Activated CD4-positive, alpha-beta T cell treated with anti-CD3 and anti-CD28 coated beads for 36 hours (primary cell): ENCODE measurements at regions not wholly inside any gene's neighbourhood (a gene's known extent, or its start where the extent isn't known, plus 50 kb on each side); places are given as distances from the start of the nearest gene placed in this dataset.

Experiments used
- ATAC-seq: fragments of 200-7000 bp; cut with Tn5 transposase; one replicate; pipeline ENCODE4 v1.10.0; 2021; ENCODE audit warnings: mild to moderate bottlenecking, moderate library complexity
- CTCF ChIA-PET: fragments of 350-600 bp; sonication (Branson Sonifier 250); formaldehyde crosslinking; loops from one replicate; lab custom pipeline; 2021; ENCODE audit warnings: antibody characterized with exemption; lab: Charles Lee
- POLR2A ChIA-PET: fragments of 350-600 bp; sonication (Branson Sonifier 250); formaldehyde crosslinking; loops from one replicate; lab custom pipeline; 2021; ENCODE audit warnings: antibody characterized with exemption, inconsistent platforms; lab: Charles Lee
- DNase-seq: peaks from one replicate; pipeline ENCODE4 v3.0.0-alpha.2; 2020
- H3K27ac Mint-ChIP-seq: one replicate; pipeline ENCODE4 v1.8.0; 2021; ENCODE audit warnings: mixed read lengths
- H3K27me3 Mint-ChIP-seq: one replicate; pipeline ENCODE4 v1.8.0; 2021; ENCODE audit warnings: mixed read lengths
- H3K36me3 Mint-ChIP-seq: one replicate; pipeline ENCODE4 v1.8.0; 2021; ENCODE audit warnings: low read depth, mixed read lengths
- H3K4me1 Mint-ChIP-seq: one replicate; pipeline ENCODE4 v1.8.0; 2021; ENCODE audit warnings: mixed read lengths
- H3K4me3 Mint-ChIP-seq: one replicate; pipeline ENCODE4 v1.8.0; 2021; ENCODE audit warnings: mild to moderate bottlenecking, moderate library complexity, mixed read lengths
- H3K9me3 Mint-ChIP-seq: one replicate; pipeline ENCODE4 v1.8.0; 2021; ENCODE audit warnings: low read depth, mixed read lengths
- intact Hi-C, 2 experiments: fragments of 100-400 bp; cut with DNase I in 1 of 2; cut with micrococcal nuclease in 1 of 2; formaldehyde crosslinking; loops; one replicate each; pipeline versions ENCODE4 v1.14.2 to v1.15.1; 2022 to 2024; cut with DNase I, micrococcal nuclease

DNA sequence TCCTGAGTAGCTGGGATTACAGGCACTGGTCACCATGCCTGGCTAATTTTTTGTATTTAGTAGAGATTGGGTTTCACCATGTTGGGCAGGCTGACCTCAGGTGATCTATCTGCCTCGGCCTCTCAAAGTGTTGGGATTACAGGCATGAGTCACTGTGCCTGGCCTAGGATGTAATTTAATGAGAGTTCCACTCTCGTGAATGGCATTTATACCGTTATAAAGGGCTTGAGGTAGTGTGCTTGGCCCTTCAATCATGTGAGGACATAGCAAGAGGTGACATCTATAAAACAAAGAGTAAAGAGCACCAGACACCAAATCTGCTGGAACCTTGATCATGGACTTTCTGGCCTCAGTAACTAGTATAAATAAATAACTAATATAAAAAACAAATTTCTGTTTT lies 93.5 kb upstream of the PPP1R9A start:
- intact Hi-C loops = no loop called here
- Mint-ChIP-seq H3K36me3 (no peaks in the 10 kb centered on the region), H3K9me3 (peaks cover 19% of the 10 kb centered on the region), H3K27ac (no peak overlapping the region), H3K27me3 (no peaks in the 10 kb centered on the region), H3K4me3 (no peak overlapping the region), H3K4me1 (no peaks in the 10 kb centered on the region)
- DNase-seq (no peak), ATAC-seq (no peak)
- CTCF ChIA-PET = no interaction called here
- POLR2A ChIA-PET = no interaction called here

DNA sequence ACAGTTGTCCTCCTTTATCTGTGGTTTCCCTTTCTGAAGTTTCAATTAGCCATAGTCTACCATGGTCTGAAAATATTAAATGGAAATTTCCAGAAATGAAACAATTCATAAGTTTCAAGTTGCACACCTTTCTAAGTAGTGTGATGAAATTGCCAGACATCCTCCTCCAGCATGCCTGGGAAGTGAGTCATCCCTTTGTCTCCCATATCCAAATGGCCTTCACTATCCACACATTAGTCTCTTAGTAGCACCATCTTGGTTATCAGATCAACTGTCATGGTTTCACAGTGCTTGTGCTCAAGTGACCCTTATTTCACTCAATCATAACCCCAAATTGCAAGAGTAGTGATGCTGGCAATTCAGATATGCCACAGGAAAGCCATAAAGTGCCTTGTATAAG lies 83.4 kb upstream of the PPP1R9A start:
- intact Hi-C loops = no loop called here
- no peak for ATAC-seq
- ChIA-PET CTCF (no interaction called here), POLR2A (no interaction called here)
- Mint-ChIP-seq H3K4me3 (no peak overlapping the region), H3K27ac (no peak overlapping the region), H3K4me1 (no peaks in the 10 kb centered on the region), H3K9me3 (peaks cover 11% of the 10 kb centered on the region), H3K36me3 (no peaks in the 10 kb centered on the region), H3K27me3 (peaks cover 2% of the 10 kb centered on the region)
- DNase-seq = no peak

DNA sequence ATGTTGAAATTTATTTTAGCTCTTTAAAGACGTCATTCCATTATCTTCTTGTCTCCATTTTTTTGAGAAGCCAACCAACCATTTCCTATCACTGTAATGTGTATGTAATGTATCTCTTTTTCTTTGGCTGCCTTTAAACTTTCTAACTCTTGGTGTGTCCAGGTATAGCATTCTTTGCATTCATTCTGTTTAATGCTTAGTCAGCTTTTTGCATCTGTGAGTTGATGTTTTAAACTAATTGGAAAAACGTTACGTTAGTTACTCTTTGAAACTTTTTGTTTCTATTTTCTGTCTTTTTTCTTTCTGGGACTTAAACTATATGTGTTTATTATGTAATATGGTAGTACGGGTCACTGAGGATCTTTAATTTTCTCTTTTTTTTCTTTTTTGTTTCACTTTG lies 77.4 kb upstream of the PPP1R9A start:
- POLR2A ChIA-PET = no interaction called here
- intact Hi-C loops = loop anchor here in 1 of 2 experiments (5.0 kb wide), 1 partner anchor 47 kb away; no protein-coding TSS in a partner anchor
- DNase-seq (no peak), ATAC-seq (no peak)
- no peaks in the 10 kb centered on the region for H3K36me3 Mint-ChIP-seq
- H3K27ac Mint-ChIP-seq = no peak overlapping the region
- no peaks in the 10 kb centered on the region for H3K4me1 Mint-ChIP-seq
- H3K4me3 Mint-ChIP-seq = no peak overlapping the region
- CTCF ChIA-PET = no interaction called here
- H3K9me3 Mint-ChIP-seq = no peaks in the 10 kb centered on the region
- no peaks in the 10 kb centered on the region for H3K27me3 Mint-ChIP-seq

GRCh38 chr7:94832051-94832450 lies 75.3 kb upstream of the PPP1R9A start:
- CTCF ChIA-PET = no interaction called here
- DNase-seq (no peak), ATAC-seq (no peak)
- no peaks in the 10 kb centered on the region for H3K4me1 Mint-ChIP-seq
- H3K27me3 Mint-ChIP-seq = no peaks in the 10 kb centered on the region
- intact Hi-C loops = no loop called here
- H3K36me3 Mint-ChIP-seq = no peaks in the 10 kb centered on the region
- peaks cover 1% of the 10 kb centered on the region for H3K9me3 Mint-ChIP-seq
- POLR2A ChIA-PET = no interaction called here
- H3K27ac Mint-ChIP-seq = no peak overlapping the region
- H3K4me3 Mint-ChIP-seq = no peak overlapping the region

DNA sequence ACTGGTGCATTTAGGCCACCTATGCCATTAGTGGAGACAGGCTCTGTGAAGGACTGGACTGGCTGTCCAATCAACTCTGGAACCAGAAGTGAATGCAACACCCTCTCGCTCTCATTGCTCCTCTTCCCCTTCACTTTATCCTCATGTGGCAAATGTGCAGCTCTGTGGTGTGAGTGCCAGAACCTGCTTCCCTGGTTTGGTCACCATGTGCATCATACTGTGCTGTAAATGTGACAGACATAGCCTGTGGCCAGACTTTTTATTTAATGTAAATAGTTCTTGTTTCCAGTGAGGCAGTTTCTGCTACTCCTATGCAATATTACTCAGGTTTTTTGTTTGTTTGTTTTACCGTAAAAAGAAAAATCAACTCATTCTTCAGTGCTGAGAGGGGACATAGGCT lies 73.0 kb upstream of the PPP1R9A start:
- DNase-seq (no peak), ATAC-seq (no peak)
- ChIA-PET POLR2A (no interaction called here), CTCF (no interaction called here)
- no peaks in the 10 kb centered on the region for H3K4me1 Mint-ChIP-seq
- intact Hi-C loops = no loop called here
- H3K4me3 Mint-ChIP-seq = no peak overlapping the region
- H3K27ac Mint-ChIP-seq = no peak overlapping the region
- H3K9me3 Mint-ChIP-seq = peaks cover 17% of the 10 kb centered on the region
- H3K27me3 Mint-ChIP-seq = no peaks in the 10 kb centered on the region
- no peaks in the 10 kb centered on the region for H3K36me3 Mint-ChIP-seq

DNA sequence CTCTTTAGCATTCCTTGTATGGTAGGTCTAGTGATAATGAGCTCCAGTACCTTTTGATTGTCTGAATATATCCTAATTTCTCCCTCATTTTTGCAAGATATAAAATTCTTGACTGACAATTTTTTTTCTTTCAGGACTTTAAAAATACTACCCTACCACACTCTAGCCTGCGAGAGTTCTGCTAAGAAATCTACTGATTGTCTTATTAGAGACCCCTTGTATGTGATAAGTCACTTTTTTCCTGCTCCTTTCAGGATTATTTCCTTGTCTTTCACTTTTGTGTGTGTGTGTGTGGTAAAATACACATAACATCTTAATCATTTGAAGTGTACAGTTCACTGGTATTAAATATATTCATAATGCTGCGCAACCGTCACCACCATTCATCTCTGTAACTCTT lies 68.7 kb upstream of the PPP1R9A start:
- Mint-ChIP-seq H3K27me3 (no peaks in the 10 kb centered on the region), H3K27ac (no peak overlapping the region), H3K36me3 (peaks cover under 1% of the 10 kb centered on the region), H3K4me1 (no peaks in the 10 kb centered on the region), H3K9me3 (peaks cover 24% of the 10 kb centered on the region), H3K4me3 (no peak overlapping the region)
- no peak for DNase-seq
- ChIA-PET POLR2A (no interaction called here), CTCF (no interaction called here)
- intact Hi-C loops = no loop called here
- no peak for ATAC-seq

DNA sequence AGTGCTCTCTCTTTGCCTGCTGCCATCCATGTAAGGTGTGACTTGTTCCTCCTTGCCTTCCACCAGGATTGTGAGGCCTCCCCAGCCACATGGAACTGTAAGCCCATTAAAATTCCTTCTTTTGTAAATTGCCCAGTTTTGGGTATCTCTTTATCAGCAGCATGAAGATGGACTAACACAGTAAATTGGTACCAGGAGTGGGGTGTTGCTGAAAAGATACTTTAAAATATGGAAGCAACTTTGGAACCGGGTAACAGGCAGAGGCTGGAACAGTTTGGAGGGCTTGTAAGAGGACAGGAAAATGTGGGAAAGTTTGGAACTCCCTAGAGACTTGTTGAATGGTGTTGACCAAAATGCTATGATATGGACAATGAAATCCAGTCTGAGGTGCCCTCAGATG lies 63.8 kb upstream of the PPP1R9A start:
- peaks cover 15% of the 10 kb centered on the region for H3K9me3 Mint-ChIP-seq
- intact Hi-C loops = no loop called here
- no peak for ATAC-seq
- no peaks in the 10 kb centered on the region for H3K4me1 Mint-ChIP-seq
- H3K36me3 Mint-ChIP-seq = peaks cover 3% of the 10 kb centered on the region
- H3K27me3 Mint-ChIP-seq = no peaks in the 10 kb centered on the region
- ChIA-PET POLR2A (no interaction called here), CTCF (no interaction called here)
- no peak overlapping the region for H3K27ac Mint-ChIP-seq
- H3K4me3 Mint-ChIP-seq = no peak overlapping the region
- DNase-seq = no peak

DNA sequence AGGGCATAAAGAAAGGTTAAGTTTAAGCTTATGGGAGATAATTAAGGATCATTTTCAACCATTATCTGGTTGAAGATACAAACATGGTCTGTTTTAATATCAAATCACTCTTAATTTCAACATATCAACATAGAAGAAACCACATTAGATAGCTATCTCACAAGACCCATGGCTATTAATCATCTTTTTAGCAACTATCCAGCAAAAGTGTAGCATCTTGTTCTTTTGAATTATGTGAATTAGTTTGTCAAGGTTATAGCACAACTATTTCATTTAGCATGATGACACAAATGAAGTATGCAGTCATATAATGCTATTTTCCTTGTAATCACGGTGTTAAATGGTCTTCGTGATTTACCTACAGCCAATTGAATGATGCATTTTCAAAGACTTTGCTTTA lies 58.9 kb upstream of the PPP1R9A start:
- POLR2A ChIA-PET = no interaction called here
- H3K36me3 Mint-ChIP-seq = peaks cover 3% of the 10 kb centered on the region
- DNase-seq = no peak
- no peaks in the 10 kb centered on the region for H3K4me1 Mint-ChIP-seq
- H3K27me3 Mint-ChIP-seq = no peaks in the 10 kb centered on the region
- no peak overlapping the region for H3K27ac Mint-ChIP-seq
- peaks cover 5% of the 10 kb centered on the region for H3K9me3 Mint-ChIP-seq
- no peak for ATAC-seq
- CTCF ChIA-PET = no interaction called here
- H3K4me3 Mint-ChIP-seq = no peak overlapping the region
- intact Hi-C loops = no loop called here

DNA sequence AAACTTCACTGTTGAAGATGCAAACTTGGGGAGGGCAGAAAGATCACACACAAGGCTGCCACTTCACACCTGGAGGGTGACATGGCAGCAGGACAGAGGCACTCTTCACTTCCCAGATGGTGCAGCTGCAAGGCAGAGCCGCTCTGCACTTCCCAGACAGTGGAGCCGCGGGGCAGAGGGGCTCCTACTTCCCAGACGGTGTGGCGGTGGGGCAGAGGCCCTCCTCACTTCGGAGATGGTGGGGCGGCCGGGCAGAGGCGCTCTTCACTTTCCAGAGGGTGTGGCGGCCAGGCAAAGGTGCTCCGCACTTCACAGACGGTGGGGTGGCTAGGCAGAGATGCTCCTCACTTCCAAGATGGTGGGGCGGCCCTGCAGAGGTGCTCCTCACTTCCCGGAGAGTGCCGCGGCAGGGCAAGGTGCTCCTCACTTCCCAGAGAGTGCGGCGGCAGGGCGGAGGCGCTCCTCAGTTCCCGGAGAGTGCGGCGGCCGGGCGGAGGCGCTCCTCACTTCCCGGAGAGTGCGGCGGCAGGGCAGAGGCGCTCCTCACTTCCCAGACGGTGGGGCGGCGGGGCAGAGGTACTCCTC lies 58.3 kb upstream of the PPP1R9A start:
- no peak overlapping the region for H3K4me3 Mint-ChIP-seq
- ChIA-PET CTCF (no interaction called here), POLR2A (no interaction called here)
- H3K9me3 Mint-ChIP-seq = no peaks in the 10 kb centered on the region
- DNase-seq (no peak), ATAC-seq (no peak)
- H3K27me3 Mint-ChIP-seq = no peaks in the 10 kb centered on the region
- intact Hi-C loops = no loop called here
- no peak overlapping the region for H3K27ac Mint-ChIP-seq
- H3K4me1 Mint-ChIP-seq = no peaks in the 10 kb centered on the region
- H3K36me3 Mint-ChIP-seq = no peaks in the 10 kb centered on the region

GRCh38 chr7:94849636-94850208 lies 57.7 kb upstream of the PPP1R9A start:
- POLR2A ChIA-PET = no interaction called here
- DNase-seq = no peak
- Mint-ChIP-seq H3K27ac (no peak overlapping the region), H3K4me1 (no peaks in the 10 kb centered on the region), H3K36me3 (no peaks in the 10 kb centered on the region), H3K9me3 (no peaks in the 10 kb centered on the region), H3K27me3 (no peaks in the 10 kb centered on the region), H3K4me3 (no peak overlapping the region)
- CTCF ChIA-PET = no interaction called here
- no peak for ATAC-seq
- intact Hi-C loops = no loop called here

DNA sequence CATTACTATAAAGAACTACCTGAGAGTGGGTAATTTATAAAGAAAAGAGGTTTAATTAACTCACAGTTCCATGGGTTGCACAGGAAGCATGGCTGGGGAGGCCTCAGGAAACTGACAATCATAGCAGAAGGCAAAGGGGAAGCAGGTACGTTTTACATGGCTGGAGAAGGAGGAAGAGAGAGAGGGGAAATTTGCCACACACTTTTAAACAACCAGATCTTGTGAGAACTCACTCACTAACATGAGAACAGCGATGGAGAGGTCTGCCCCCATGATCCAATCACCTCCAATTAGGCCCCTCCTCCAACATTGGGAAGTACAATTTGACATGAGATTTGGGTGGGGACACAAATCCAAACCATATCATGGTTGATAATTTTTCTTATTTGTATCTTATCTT lies 51.8 kb upstream of the PPP1R9A start:
- H3K4me3 Mint-ChIP-seq = no peak overlapping the region
- no peaks in the 10 kb centered on the region for H3K4me1 Mint-ChIP-seq
- H3K27me3 Mint-ChIP-seq = peaks cover 2% of the 10 kb centered on the region
- intact Hi-C loops = no loop called here
- no peak overlapping the region for H3K27ac Mint-ChIP-seq
- CTCF ChIA-PET = no interaction called here
- DNase-seq (no peak), ATAC-seq (no peak)
- POLR2A ChIA-PET = no interaction called here
- no peaks in the 10 kb centered on the region for H3K36me3 Mint-ChIP-seq
- H3K9me3 Mint-ChIP-seq = peaks cover 2% of the 10 kb centered on the region

GRCh38 chr7:94856643-94857042 lies 50.8 kb upstream of the PPP1R9A start:
- Mint-ChIP-seq H3K36me3 (no peaks in the 10 kb centered on the region), H3K27me3 (peaks cover 2% of the 10 kb centered on the region), H3K27ac (no peak overlapping the region), H3K9me3 (peaks cover 2% of the 10 kb centered on the region), H3K4me1 (no peaks in the 10 kb centered on the region), H3K4me3 (no peak overlapping the region)
- POLR2A ChIA-PET = no interaction called here
- no peak for DNase-seq
- intact Hi-C loops = no loop called here
- no peak for ATAC-seq
- CTCF ChIA-PET = interaction anchor here (0.7 to 1.4 kb wide), 2 partner anchors 23 to 539 kb away, joined by 3 read pairs; partner anchors contain the start of gene PON3
